HCT116 (cell line): ENCODE measurements at regions not wholly inside any gene's neighbourhood (a gene's known extent, or its start where the extent isn't known, plus 50 kb on each side); places are given as distances from the start of the nearest gene placed in this dataset.

ENCODE experiments used
- ATAC-seq: fragments of 200-7000 bp; cut with Tn5 transposase; 2 replicates; pipeline ENCODE4 v1.9.1; 2020; ENCODE audit warnings: mild to moderate bottlenecking, moderate library complexity
- BruUV-seq: library from RNA; stranded (reverse); fragments of 400-500 nt; replicated peaks from 2 replicates; lab custom pipeline; 2021; lab: Mats Ljungman, UMichigan
- CTCF ChIA-PET: fragments of 300-600 bp; sonication (Branson Sonifier 250); formaldehyde crosslinking; loops from one replicate; lab custom pipeline; 2021; ENCODE audit warnings: antibody characterized with exemption; lab: Charles Lee
- POLR2A ChIA-PET: fragments of 300-600, 350-600 bp; sonication (Branson Sonifier 250); formaldehyde crosslinking; loops from one replicate; lab custom pipeline; 2021; ENCODE audit warnings: antibody characterized with exemption; lab: Charles Lee
- RAD21 ChIA-PET, 2 experiments: fragments of 300-600 bp; sonication (Branson Sonifier 250); formaldehyde crosslinking; loops; one replicate each; lab custom pipeline; 2023; ENCODE audit warnings: low total read pairs in 2 of 2; ENCODE audit not compliant: uncharacterized antibody in 2 of 2, unreplicated experiment in 2 of 2, low non-redundant PET in 1 of 2; lab: Charles Lee
- DNase-seq: peaks from one replicate; pipeline ENCODE4 v3.0.0-alpha.2; 2010; ENCODE audit warnings: low read depth, low spot score
- H2AFZ ChIP-seq: fragments of 200-600 bp; shearing (Covaris generic), sonication (generic); 2 replicates; pipeline ENCODE4 v1.6.1; 2017; ENCODE audit warnings: low read depth, mixed run types, mixed read lengths, antibody characterized with exemption, low read length; ENCODE audit not compliant: poor library complexity, severe bottlenecking
- H3K27ac ChIP-seq: 2 replicates; pipeline ENCODE4 v1.5.1; 2012; ENCODE audit warnings: low read depth, low read length
- H3K27me3 ChIP-seq: fragments of 200-600 bp; sonication (generic); 2 replicates; pipeline ENCODE4 v1.6.1; 2016; ENCODE audit warnings: mixed run types, low read length, mixed read lengths; ENCODE audit not compliant: insufficient read depth
- H3K36me3 ChIP-seq, 2 experiments: fragments of 200-500 bp in 1 of 2; fragments of 200-600 bp in 1 of 2; sonication (Bioruptor generic) in 1 of 2; sonication (generic) in 1 of 2; 2 replicates each; pipeline versions ENCODE4 v1.5.1 to v1.6.1; 2014 to 2016; ENCODE audit warnings: low read length in 2 of 2, inconsistent platforms in 1 of 2, mixed read lengths in 1 of 2, mixed run types in 1 of 2; ENCODE audit not compliant: insufficient read depth in 2 of 2, control insufficient read depth in 1 of 2
- H3K4me1 ChIP-seq, 2 experiments: fragments of 200-600 bp in 1 of 2; sonication (generic) in 1 of 2; 2 replicates each; pipeline versions ENCODE4 v1.5.1 to v1.6.1; 2012 to 2017; ENCODE audit warnings: low read length in 2 of 2, inconsistent platforms in 1 of 2, mild to moderate bottlenecking in 1 of 2, mixed read lengths in 1 of 2, mixed run types in 1 of 2, moderate library complexity in 1 of 2; ENCODE audit not compliant: insufficient read depth in 2 of 2, control insufficient read depth in 1 of 2
- H3K4me2 ChIP-seq: fragments of 200-600 bp; sonication (generic); 2 replicates; pipeline ENCODE4 v1.6.1; 2017; ENCODE audit warnings: mixed run types, low read length, mixed read lengths
- H3K4me3 ChIP-seq, 2 experiments: fragments of 200-600 bp in 1 of 2; sonication (generic) in 1 of 2; replicated peaks in 1 of 2; 2 replicates each; pipeline ENCODE4 v1.5.1; 2011 to 2016; ENCODE audit warnings: low read length in 2 of 2, control low read depth in 1 of 2, low read depth in 1 of 2, mild to moderate bottlenecking in 1 of 2, mixed read lengths in 1 of 2, mixed run types in 1 of 2
- H3K79me2 ChIP-seq: fragments of 200-600 bp; sonication (generic); 2 replicates; pipeline ENCODE4 v1.6.1; 2017; ENCODE audit warnings: mild to moderate bottlenecking, mixed run types, low read length, moderate library complexity, mixed read lengths; ENCODE audit not compliant: insufficient read depth
- H3K9ac ChIP-seq: fragments of 200-600 bp; sonication (generic); 2 replicates; pipeline ENCODE4 v1.6.1; 2016; ENCODE audit warnings: low read length, mixed read lengths
- H3K9me2 ChIP-seq: fragments of 200-600 bp; sonication (generic), shearing (Covaris generic); 2 replicates; pipeline ENCODE4 v1.6.1; 2017; ENCODE audit warnings: mixed run types, mild to moderate bottlenecking, moderate library complexity; ENCODE audit not compliant: insufficient read depth
- H3K9me3 ChIP-seq, 2 experiments: fragments of 200-500 bp in 1 of 2; fragments of 200-600 bp in 1 of 2; sonication (Bioruptor generic) in 1 of 2; sonication (generic) in 1 of 2; 2 replicates each; pipeline ENCODE4 v1.6.1; 2014 to 2017; ENCODE audit warnings: low read length in 2 of 2, mixed read lengths in 2 of 2, inconsistent platforms in 1 of 2, low read depth in 1 of 2, mild to moderate bottlenecking in 1 of 2, mixed run types in 1 of 2, moderate library complexity in 1 of 2; ENCODE audit not compliant: control insufficient read depth in 1 of 2, insufficient read depth in 1 of 2
- H4K20me1 ChIP-seq: fragments of 200-600 bp; sonication (generic), shearing (Covaris generic); 2 replicates; pipeline ENCODE4 v1.6.1; 2017; ENCODE audit warnings: mixed run types, mild to moderate bottlenecking, moderate library complexity; ENCODE audit not compliant: insufficient read depth
- ATF3 ChIP-seq: IDR thresholded peaks from 2 replicates; pipeline ENCODE4 v1.6.1; 2012
- CBX3 ChIP-seq: IDR thresholded peaks from 2 replicates; pipeline ENCODE4 v1.6.1; 2012; ENCODE audit warnings: low read depth
- CEBPB ChIP-seq: IDR thresholded peaks from 2 replicates; pipeline ENCODE4 v1.6.1; 2012; ENCODE audit warnings: low read depth
- EGR1 ChIP-seq: IDR thresholded peaks from 2 replicates; pipeline ENCODE4 v1.6.1; 2012; ENCODE audit warnings: low read depth
- ELF1 ChIP-seq: IDR thresholded peaks from 2 replicates; pipeline ENCODE4 v1.6.1; 2012; ENCODE audit warnings: low read depth, borderline replicate concordance
- EZH2 ChIP-seq: fragments of 200-600 bp; sonication (generic); IDR thresholded peaks from 2 replicates; pipeline ENCODE4 v1.6.1; 2017; ENCODE audit warnings: antibody characterized with exemption, mixed run types
- EZH2phosphoT487 ChIP-seq: fragments of 200-600 bp; IDR thresholded peaks from 2 replicates; pipeline ENCODE4 v1.6.1; 2018; ENCODE audit warnings: antibody characterized with exemption, borderline replicate concordance
- FOSL1 ChIP-seq: IDR thresholded peaks from 2 replicates; pipeline ENCODE4 v1.6.1; 2012; ENCODE audit warnings: low read depth
- MAX ChIP-seq: IDR thresholded peaks from 2 replicates; pipeline ENCODE4 v1.6.1; 2012
- POLR2A ChIP-seq: IDR thresholded peaks from 2 replicates; pipeline ENCODE4 v1.7.0; 2011; ENCODE audit warnings: borderline replicate concordance; ENCODE audit not compliant: insufficient read depth, insufficient read length; ENCODE audit errors: extremely low read depth
- POLR2AphosphoS5 ChIP-seq: IDR thresholded peaks from 2 replicates; pipeline ENCODE4 v1.6.1; 2011; ENCODE audit warnings: mild to moderate bottlenecking, low read depth, low read length, moderate library complexity
- RAD21 ChIP-seq: IDR thresholded peaks from 2 replicates; pipeline ENCODE4 v1.6.1; 2012; ENCODE audit warnings: low read depth, mild to moderate bottlenecking
- REST ChIP-seq: IDR thresholded peaks from 2 replicates; pipeline ENCODE4 v1.6.1; 2012; ENCODE audit warnings: low read depth
- SIN3A ChIP-seq: IDR thresholded peaks from 2 replicates; pipeline ENCODE4 v1.6.1; 2012; ENCODE audit warnings: low read depth
- SP1 ChIP-seq: IDR thresholded peaks from 2 replicates; pipeline ENCODE4 v1.6.1; 2012; ENCODE audit warnings: low read depth
- SRF ChIP-seq: IDR thresholded peaks from 2 replicates; pipeline ENCODE4 v1.6.1; 2012; ENCODE audit warnings: low read depth
- TCF7L2 ChIP-seq: IDR thresholded peaks from 2 replicates; pipeline ENCODE4 v1.7.0; 2011; ENCODE audit warnings: borderline replicate concordance, inconsistent platforms; ENCODE audit not compliant: insufficient read depth, insufficient read length; ENCODE audit errors: extremely low read depth
- ZFX ChIP-seq: fragments of 450-650 bp; IDR thresholded peaks from 2 replicates; pipeline ENCODE4 v1.6.1; 2017
- ZNF274 ChIP-seq: fragments of 200-500 bp; sonication (Bioruptor generic); IDR thresholded peaks from 2 replicates; pipeline ENCODE4 v1.6.1; 2014; ENCODE audit warnings: mild to moderate bottlenecking, low read depth, low read length, inconsistent platforms
- intact Hi-C: fragments of 100-400 bp; cut with micrococcal nuclease; formaldehyde crosslinking; loops from 2 replicates; pipeline ENCODE4 v1.10.0; 2022

GRCh38 chr20:43855803-43856202 is 58.8 kb upstream of the TOX2 start:
- Histone ChIP-seq H3K79me2 (no peaks in the 10 kb centered on the region), H3K27ac (no peak overlapping the region), H3K9ac (no peak overlapping the region), H3K9me2 (no peaks in the 10 kb centered on the region), H3K36me3 (no peaks in the 10 kb centered on the region), H3K27me3 (no peaks in the 10 kb centered on the region), H3K4me2 (no peak overlapping the region), H3K9me3 (no peaks in the 10 kb centered on the region), H3K4me1 (no peaks in the 10 kb centered on the region), H2AFZ (no peak overlapping the region), H4K20me1 (no peaks in the 10 kb centered on the region), H3K4me3 (no peak overlapping the region)
- intact Hi-C loops: no loop called here
- CTCF ChIA-PET: interaction anchor here (1.5 kb wide), 1 partner anchor 15 kb away, joined by 5 read pairs; no protein-coding TSS in a partner anchor
- DNase-seq (no peak), ATAC-seq (no peak)
- TF ChIP-seq ELF1 (no peak), EGR1 (no peak), SIN3A (no peak), REST (no peak), CBX3 (no peak), EZH2 (no peak), ZNF274 (no peak), FOSL1 (no peak)
- POLR2A ChIA-PET: no interaction called here
- no TSS peak for BruUV-seq
- RAD21 ChIA-PET: no interaction called here

GRCh38 chr20:43853918-43854317 is 60.7 kb upstream of the TOX2 start:
- Histone ChIP-seq H3K9ac (no peak overlapping the region), H4K20me1 (no peaks in the 10 kb centered on the region), H3K27ac (no peak overlapping the region), H3K9me2 (no peaks in the 10 kb centered on the region), H3K36me3 (no peaks in the 10 kb centered on the region), H3K9me3 (no peaks in the 10 kb centered on the region), H3K4me3 (no peak overlapping the region), H2AFZ (no peak overlapping the region), H3K79me2 (no peaks in the 10 kb centered on the region), H3K27me3 (no peaks in the 10 kb centered on the region), H3K4me1 (peaks cover 4 to 11% of the 10 kb centered on the region in 2 experiments; a peak in 2 of 4 replicates), H3K4me2 (no peak overlapping the region)
- intact Hi-C loops: no loop called here
- DNase-seq (no peak), ATAC-seq (no peak)
- RAD21 ChIA-PET: no interaction called here
- POLR2A ChIA-PET: no interaction called here
- CTCF ChIA-PET: no interaction called here
- BruUV-seq: no TSS peak
- TF ChIP-seq ZFX: no peak
- no peak for TF ChIP-seq EGR1
- no peak for TF ChIP-seq SP1
- TF ChIP-seq ELF1: no peak
- no peak for TF ChIP-seq SRF
- no peak for TF ChIP-seq POLR2A
- TF ChIP-seq CEBPB: no peak
- TF ChIP-seq CBX3: no peak
- TF ChIP-seq TCF7L2: no peak
- no peak for TF ChIP-seq RAD21
- TF ChIP-seq POLR2AphosphoS5: no peak
- TF ChIP-seq MAX: no peak
- TF ChIP-seq ZNF274: no peak
- TF ChIP-seq EZH2: no peak
- TF ChIP-seq ATF3: no peak
- no peak for TF ChIP-seq FOSL1
- TF ChIP-seq EZH2phosphoT487: no peak
